Loucy (cell line): ENCODE measurements at regions not wholly inside any gene's neighbourhood (a gene's known extent, or its start where the extent isn't known, plus 50 kb on each side); places are given as distances from the start of the nearest gene placed in this dataset.

Source experiments
- H2AFZ ChIP-seq: fragments of 200-600 bp; sonication (generic); 2 replicates; pipeline ENCODE4 v1.6.0; 2016; ENCODE audit warnings: antibody characterized with exemption, mild to moderate bottlenecking, low read length, moderate library complexity
- H3F3A ChIP-seq: fragments of 200-600 bp; 2 replicates; pipeline ENCODE4 v1.6.0; 2016; ENCODE audit warnings: antibody characterized with exemption, low read depth, mild to moderate bottlenecking
- H3K27me3 ChIP-seq: fragments of 200-600 bp; sonication (generic); 2 replicates; pipeline ENCODE4 v1.6.1; 2014; ENCODE audit warnings: low read length, mild to moderate bottlenecking; ENCODE audit not compliant: insufficient read depth, poor library complexity, severe bottlenecking
- H3K36me3 ChIP-seq: fragments of 200-600 bp; sonication (generic); 2 replicates; pipeline ENCODE4 v1.6.1; 2016; ENCODE audit warnings: low read length; ENCODE audit not compliant: insufficient read depth
- H3K4me1 ChIP-seq: fragments of 200-600 bp; sonication (generic); 2 replicates; pipeline ENCODE4 v1.5.1; 2014; ENCODE audit warnings: low read length, mild to moderate bottlenecking; ENCODE audit not compliant: insufficient read depth, poor library complexity, severe bottlenecking
- H3K4me2 ChIP-seq: fragments of 200-600 bp; sonication (generic); 2 replicates; pipeline ENCODE4 v1.6.0; 2014; ENCODE audit warnings: antibody characterized with exemption, low read length, low read depth, mild to moderate bottlenecking; ENCODE audit not compliant: poor library complexity, severe bottlenecking
- H3K4me3 ChIP-seq: fragments of 200-600 bp; sonication (generic); 2 replicates; pipeline ENCODE4 v1.5.1; 2014; ENCODE audit warnings: low read length, mild to moderate bottlenecking, mixed read lengths; ENCODE audit not compliant: poor library complexity, severe bottlenecking
- H3K79me2 ChIP-seq: fragments of 200-600 bp; sonication (generic); 2 replicates; pipeline ENCODE4 v1.6.1; 2014; ENCODE audit warnings: low read length; ENCODE audit not compliant: insufficient read depth
- H3K9ac ChIP-seq: fragments of 200-600 bp; sonication (generic); 2 replicates; pipeline ENCODE4 v1.6.0; 2014; ENCODE audit warnings: mild to moderate bottlenecking, low read depth, low read length, moderate library complexity; ENCODE audit not compliant: poor library complexity, severe bottlenecking
- H3K9me2 ChIP-seq: fragments of 200-600 bp; sonication (generic); replicated peaks from 2 replicates; pipeline ENCODE4 v1.6.1; 2016; ENCODE audit warnings: low read depth, low read length, mixed read lengths
- H3K9me3 ChIP-seq: fragments of 200-600 bp; sonication (generic); 2 replicates; pipeline ENCODE4 v1.6.1; 2014; ENCODE audit warnings: mild to moderate bottlenecking, antibody characterized with exemption, low read length, low read depth; ENCODE audit not compliant: insufficient read depth
- H4K20me1 ChIP-seq: fragments of 200-600 bp; sonication (generic); 2 replicates; pipeline ENCODE4 v1.6.0; 2014; ENCODE audit warnings: antibody characterized with exemption, low read length, mild to moderate bottlenecking; ENCODE audit not compliant: insufficient read depth, poor library complexity, severe bottlenecking
- EZH2phosphoT487 ChIP-seq: fragments of 200-600 bp; IDR thresholded peaks from 2 replicates; pipeline ENCODE4 v1.6.1; 2018; ENCODE audit warnings: antibody characterized with exemption, mild to moderate bottlenecking, moderate library complexity, borderline replicate concordance
- TF ChIP-seq, protein P1 (sequence below): fragments of 200-600 bp; sonication (generic); conservative IDR thresholded peaks from 2 replicates; pipeline ENCODE4 v1.5.1; 2014; ENCODE audit warnings: mild to moderate bottlenecking, antibody characterized with exemption, low read length

DNA sequence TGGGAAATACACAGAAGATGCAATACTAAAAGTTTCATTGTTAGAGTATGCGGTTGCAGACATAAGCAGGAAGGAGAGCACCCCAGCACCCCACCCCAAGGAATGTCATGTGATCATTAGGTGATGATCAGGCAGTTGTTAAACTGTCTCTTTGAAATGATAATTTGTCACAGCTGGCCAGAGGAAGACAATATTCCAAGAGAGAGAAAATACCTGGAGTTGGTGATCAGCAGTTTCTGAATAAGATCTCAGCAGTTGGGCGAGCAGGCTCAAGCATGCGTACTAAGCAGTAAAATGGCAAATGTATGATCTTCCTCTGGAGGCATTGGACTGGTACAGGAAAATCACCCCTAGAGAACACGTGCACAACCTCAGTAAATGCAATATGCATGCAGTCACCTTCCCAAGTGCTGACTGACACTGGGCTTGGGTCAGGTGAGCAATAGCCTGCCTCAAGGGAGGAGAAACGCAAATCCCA, 250.1 kb upstream of the MBL2 start:
- Histone ChIP-seq H3K36me3 (no peaks in the 10 kb centered on the region), H3F3A (no peaks in the 10 kb centered on the region), H4K20me1 (no peaks in the 10 kb centered on the region), H3K4me2 (no peak overlapping the region), H3K4me3 (no peak overlapping the region), H3K27me3 (no peaks in the 10 kb centered on the region), H3K9me2 (no peaks in the 10 kb centered on the region), H2AFZ (no peak overlapping the region), H3K9ac (no peak overlapping the region), H3K4me1 (no peaks in the 10 kb centered on the region), H3K79me2 (no peaks in the 10 kb centered on the region), H3K9me3 (no peaks in the 10 kb centered on the region; the same call in 1 of the 2 replicates)
- no peak for TF ChIP-seq EZH2phosphoT487
- TF ChIP-seq, protein P1, sequence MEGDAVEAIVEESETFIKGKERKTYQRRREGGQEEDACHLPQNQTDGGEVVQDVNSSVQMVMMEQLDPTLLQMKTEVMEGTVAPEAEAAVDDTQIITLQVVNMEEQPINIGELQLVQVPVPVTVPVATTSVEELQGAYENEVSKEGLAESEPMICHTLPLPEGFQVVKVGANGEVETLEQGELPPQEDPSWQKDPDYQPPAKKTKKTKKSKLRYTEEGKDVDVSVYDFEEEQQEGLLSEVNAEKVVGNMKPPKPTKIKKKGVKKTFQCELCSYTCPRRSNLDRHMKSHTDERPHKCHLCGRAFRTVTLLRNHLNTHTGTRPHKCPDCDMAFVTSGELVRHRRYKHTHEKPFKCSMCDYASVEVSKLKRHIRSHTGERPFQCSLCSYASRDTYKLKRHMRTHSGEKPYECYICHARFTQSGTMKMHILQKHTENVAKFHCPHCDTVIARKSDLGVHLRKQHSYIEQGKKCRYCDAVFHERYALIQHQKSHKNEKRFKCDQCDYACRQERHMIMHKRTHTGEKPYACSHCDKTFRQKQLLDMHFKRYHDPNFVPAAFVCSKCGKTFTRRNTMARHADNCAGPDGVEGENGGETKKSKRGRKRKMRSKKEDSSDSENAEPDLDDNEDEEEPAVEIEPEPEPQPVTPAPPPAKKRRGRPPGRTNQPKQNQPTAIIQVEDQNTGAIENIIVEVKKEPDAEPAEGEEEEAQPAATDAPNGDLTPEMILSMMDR = no peak

DNA sequence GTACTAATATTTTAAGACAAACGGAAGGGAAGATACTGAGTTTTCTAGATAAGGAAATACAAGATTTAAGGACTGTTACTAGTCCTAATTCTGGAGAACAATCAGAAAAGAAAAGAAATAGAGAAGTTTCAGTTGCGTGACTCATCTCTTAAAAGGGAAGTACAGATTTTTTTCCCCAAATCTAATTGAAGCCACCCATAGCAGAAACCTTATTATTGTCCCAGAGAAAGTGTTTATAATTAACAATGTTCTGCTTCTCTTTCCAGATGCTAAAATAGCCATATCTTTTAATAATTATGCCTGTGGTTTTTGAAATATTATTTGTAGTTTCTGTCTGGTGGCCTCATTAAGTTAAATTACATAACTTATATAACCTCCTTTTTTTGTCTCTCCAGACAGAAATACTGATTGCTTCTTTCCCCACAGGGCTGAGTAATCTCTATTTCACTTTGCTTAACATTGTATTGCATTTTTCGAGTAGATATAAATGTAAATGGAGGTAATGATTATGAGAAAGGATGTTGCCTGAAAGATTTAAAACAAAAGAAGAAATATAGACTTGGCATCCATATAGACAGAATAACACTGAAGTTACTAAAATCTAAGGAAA, 240.7 kb upstream of the MBL2 start:
- Histone ChIP-seq H3K27me3 (no peaks in the 10 kb centered on the region), H3K4me1 (no peaks in the 10 kb centered on the region), H2AFZ (no peak overlapping the region), H3K9me3 (no peaks in the 10 kb centered on the region), H3K4me3 (no peak overlapping the region), H3K9ac (no peak overlapping the region), H3K9me2 (no peaks in the 10 kb centered on the region), H3K4me2 (no peak overlapping the region), H3K36me3 (no peaks in the 10 kb centered on the region), H3K79me2 (no peaks in the 10 kb centered on the region), H3F3A (no peaks in the 10 kb centered on the region), H4K20me1 (no peaks in the 10 kb centered on the region)
- TF ChIP-seq EZH2phosphoT487 = no peak
- TF ChIP-seq, protein P1 = no peak

DNA sequence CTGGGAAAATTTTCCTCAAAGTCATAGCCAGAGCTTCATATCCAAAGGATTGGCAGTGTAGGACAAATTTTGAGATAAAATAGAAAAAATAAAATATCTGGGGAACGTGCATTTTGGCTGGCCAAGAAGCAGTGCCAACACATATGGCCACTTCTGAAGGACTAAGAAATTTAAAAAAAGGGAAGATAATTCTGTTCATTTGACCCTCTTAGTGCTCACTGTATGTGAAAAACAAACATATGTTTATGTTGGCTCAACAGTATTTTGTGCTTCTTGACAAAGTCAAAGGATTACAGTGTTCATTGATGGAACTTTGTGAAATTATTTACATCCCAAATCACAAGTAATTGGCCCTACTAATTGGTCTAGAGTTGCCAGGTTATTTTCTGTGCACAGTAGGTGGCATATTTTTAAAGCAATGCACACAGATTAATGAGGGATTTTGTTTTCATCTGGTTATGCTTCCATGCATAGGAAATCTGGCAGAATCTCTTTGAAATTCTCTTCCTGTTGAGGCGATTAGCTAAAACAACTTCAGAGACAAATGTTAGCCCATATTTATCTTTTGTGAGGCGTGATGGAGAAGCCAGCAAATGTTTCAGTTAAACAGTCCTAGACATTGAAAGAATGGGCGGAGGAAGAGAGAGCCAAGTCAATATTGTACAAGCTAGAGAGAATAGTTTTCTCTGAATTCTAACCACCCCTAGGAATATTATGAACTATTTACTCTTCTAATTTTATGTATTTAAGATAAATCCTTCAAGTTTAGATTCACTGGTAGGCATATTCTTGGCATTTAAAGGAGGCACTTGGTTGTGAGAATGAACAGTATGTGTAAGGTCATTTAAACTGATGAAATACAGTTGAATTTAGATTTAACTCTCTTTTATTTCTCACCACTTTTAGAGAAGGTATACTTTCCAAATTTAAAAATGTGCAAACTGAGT, 237.7 kb upstream of the MBL2 start:
- no peak for TF ChIP-seq EZH2phosphoT487
- TF ChIP-seq, protein P1 = no peak
- Histone ChIP-seq H3K9me3 (no peaks in the 10 kb centered on the region), H3K9ac (no peak overlapping the region), H3K79me2 (no peaks in the 10 kb centered on the region), H3K4me2 (no peak overlapping the region), H3K27me3 (no peaks in the 10 kb centered on the region), H4K20me1 (no peaks in the 10 kb centered on the region), H3F3A (no peaks in the 10 kb centered on the region), H3K4me1 (no peaks in the 10 kb centered on the region), H3K36me3 (no peaks in the 10 kb centered on the region), H3K4me3 (no peak overlapping the region), H2AFZ (no peak overlapping the region), H3K9me2 (no peaks in the 10 kb centered on the region)
